HG03280 (cell line): ENCODE measurements at regions not wholly inside any gene's neighbourhood (a gene's known extent, or its start where the extent isn't known, plus 50 kb on each side); places are given as distances from the start of the nearest gene placed in this dataset.
A peak's percentile ranks its signal among the peaks of the same experiment; 100 is the strongest.

ENCODE experiments used
- ATAC-seq: cut with Tn5 transposase; IDR thresholded peaks from one replicate; pipeline ENCODE4 v1.9.1; 2021; ENCODE audit warnings: mild to moderate bottlenecking, moderate library complexity; ENCODE audit not compliant: unreplicated experiment

DNA sequence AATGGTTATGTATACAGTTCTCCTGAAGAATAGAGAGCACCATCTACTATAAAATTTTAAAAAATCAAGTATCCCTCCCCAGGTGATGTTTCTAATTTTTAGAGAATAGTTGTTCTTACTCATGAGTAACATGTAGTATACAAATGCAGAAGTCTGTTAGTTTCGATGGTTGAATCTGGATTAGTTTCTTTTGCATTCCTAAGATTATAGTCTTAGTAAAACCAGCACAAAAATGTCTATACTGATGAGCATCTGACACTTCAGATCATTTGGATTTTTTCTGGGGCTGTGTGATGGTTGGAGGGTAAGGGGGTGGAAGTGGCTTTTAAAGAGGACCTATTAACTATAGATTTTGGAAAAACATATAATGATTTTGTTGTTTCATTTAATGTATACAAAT, 167.3 kb upstream of the SGO1 start:
- no peak for ATAC-seq

GRCh38 chr3:20352546-20353179, 166.7 kb upstream of the SGO1 start:
- ATAC-seq: no peak

- ATAC-seq: no peak
Measured at GRCh38 chr3:20350449-20350848, 164.4 kb upstream of the SGO1 start.

- ATAC-seq: no peak
Measured at GRCh38 chr3:20346916-20347315, 160.9 kb upstream of the SGO1 start.

DNA sequence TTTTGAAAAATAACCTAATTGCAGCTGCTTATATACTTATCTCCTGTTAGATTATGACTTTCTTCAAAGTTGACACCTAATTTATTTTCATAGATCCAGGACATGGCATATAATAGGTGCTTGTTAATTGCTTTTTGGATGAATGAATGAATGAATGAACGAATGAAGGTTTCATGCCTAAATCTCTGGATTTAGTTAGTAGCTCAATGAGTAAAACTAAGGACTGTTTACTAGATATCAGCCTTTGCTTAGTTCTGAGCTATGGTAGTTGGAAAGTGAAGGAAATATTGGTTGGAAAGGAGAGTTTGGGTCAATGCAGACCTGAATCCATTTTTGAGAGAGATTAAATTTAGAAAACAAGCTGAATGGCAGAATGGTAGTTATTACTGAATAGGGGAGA, 160.4 kb upstream of the SGO1 start:
- no peak for ATAC-seq

GRCh38 chr3:20344400-20344959, 158.5 kb upstream of the SGO1 start:
- ATAC-seq: no peak

DNA sequence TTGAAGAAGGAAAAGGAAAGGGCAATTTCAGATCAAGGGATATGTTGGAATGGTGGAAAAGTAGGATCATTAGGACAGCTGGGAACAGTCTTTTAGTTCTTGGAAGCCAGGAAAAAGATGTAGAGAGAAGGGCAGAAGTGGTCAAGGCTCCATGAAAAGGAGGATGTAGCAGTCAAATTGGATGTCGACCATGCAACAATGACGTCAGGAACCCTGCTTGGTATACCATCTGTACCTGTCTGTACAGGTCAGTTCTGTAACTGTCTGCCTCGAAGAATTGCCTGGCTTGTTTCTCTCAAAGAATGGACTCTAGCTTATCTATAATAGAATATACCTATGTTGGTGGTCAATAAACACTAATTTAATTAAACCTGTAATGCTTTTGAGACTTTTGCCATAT, 157.8 kb upstream of the SGO1 start:
- no peak for ATAC-seq

DNA sequence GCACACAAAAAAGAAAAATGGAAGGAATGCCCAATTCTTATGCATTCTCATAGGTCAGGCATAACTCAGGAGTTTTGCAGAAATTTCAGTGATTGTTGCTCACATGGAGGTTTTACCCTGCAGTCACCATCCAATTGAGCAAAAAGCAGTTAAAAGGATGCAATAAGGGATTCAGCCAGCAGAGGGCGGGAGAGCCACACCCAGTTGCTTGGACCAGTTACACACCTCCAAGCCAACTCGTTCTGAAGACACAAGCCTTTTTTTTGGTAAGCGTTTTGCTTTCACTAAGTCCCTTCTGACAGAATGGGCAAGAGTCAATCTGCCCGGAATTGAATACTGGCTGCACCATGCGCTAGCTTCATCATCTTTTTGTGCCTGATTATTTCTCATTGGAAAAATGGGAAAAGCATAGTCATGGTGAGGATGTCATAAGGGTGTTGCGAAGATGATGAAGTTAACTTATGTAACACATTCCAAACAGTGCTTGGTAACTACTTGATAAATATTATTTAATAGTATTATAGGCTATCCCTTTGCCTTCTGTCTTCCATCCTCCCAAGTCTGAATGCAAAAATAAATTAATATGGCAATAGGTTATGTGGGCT, 154.4 kb upstream of the SGO1 start:
- ATAC-seq: peak; percentile 87

GRCh38 chr3:20336572-20336971, 150.6 kb upstream of the SGO1 start:
- ATAC-seq: no peak

DNA sequence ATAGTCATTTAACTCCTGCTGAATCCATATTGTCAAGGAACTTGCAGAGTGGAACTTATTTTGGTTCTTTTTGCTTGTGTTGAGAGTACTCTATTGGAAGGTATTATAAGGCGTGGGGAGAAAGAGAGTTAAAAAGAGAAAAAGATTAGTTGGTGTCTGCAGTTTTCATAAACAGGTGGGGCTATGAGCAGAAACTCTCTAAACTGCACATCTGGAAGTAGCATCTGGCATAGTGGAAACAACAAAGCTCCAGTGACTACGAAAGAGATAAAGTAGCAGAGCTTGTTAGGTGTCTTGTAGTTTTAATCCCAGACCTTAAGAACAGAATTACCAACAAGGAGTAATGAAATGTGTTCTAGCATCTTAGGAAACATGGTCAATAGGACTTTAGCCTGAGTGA, 148.8 kb upstream of the SGO1 start:
- no peak for ATAC-seq

GRCh38 chr3:20327889-20328288, 141.9 kb upstream of the SGO1 start:
- ATAC-seq: no peak

GRCh38 chr3:20326541-20326940, 140.5 kb upstream of the SGO1 start:
- no peak for ATAC-seq

- no peak for ATAC-seq
Measured at GRCh38 chr3:20325563-20325962, 139.6 kb upstream of the SGO1 start.

GRCh38 chr3:20324664-20325478, 138.9 kb upstream of the SGO1 start:
- peak; percentile 94 for ATAC-seq

DNA sequence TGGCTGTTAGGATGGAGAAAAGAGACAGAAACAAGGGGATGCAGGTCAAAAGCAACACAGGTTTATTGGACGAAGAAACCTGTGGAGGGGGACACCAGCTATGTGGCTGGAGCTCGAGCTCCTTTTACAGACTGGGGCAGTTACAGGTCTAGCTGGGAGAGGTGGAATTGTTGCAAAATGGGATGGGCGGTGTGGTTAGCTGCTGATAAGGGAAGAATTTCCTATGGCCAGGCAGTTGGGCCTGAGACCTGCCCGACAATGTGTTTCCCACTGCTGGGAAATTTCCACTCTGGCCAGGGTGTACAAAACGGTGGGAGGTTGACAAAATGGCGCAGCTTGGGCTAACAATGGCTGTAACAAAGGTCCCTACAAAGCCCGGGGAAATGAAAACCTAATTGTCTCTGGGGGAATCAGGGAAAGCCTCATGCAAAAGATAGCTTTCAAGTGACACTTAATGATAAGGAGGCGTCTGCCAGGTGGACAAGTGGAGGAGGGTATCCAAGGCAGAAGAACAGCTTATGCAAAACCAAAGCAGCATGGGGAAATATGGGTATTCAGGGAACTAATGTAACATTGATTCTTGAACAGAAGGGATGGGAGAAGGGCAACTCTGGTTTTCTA, 137.4 kb upstream of the SGO1 start:
- ATAC-seq: no peak

DNA sequence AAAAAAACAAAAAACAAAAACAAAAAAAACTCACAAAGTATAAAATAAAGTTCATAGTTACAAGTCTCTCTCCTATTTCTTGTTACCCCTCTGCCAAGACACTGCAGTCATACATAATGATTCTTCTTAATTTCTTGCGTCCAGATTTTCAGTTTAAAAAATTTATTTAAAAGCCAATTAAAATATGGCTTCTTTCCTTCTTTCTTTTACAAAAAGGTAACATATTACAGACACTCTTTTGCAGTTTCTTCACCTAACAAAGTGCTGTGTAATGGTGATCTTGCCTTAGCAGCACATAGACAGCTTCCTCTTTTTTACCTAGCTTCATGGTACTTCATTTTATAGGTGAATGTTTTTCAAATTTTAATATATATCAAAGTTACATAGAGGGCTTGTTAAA, 136.1 kb upstream of the SGO1 start:
- no peak for ATAC-seq

GRCh38 chr3:20321391-20322047, 135.5 kb upstream of the SGO1 start:
- ATAC-seq: no peak

GRCh38 chr3:20320489-20320888, 134.5 kb upstream of the SGO1 start:
- no peak for ATAC-seq

GRCh38 chr3:20319551-20319950, 133.5 kb upstream of the SGO1 start:
- no peak for ATAC-seq

GRCh38 chr3:20317616-20318015, 131.6 kb upstream of the SGO1 start:
- ATAC-seq: no peak

GRCh38 chr3:20316238-20316637, 130.2 kb upstream of the SGO1 start:
- no peak for ATAC-seq
